ENCODE measurements at regions not wholly inside any gene's neighbourhood (a gene's known extent, or its start where the extent isn't known, plus 50 kb on each side); places are given as distances from the start of the nearest gene placed in this dataset.

DNA sequence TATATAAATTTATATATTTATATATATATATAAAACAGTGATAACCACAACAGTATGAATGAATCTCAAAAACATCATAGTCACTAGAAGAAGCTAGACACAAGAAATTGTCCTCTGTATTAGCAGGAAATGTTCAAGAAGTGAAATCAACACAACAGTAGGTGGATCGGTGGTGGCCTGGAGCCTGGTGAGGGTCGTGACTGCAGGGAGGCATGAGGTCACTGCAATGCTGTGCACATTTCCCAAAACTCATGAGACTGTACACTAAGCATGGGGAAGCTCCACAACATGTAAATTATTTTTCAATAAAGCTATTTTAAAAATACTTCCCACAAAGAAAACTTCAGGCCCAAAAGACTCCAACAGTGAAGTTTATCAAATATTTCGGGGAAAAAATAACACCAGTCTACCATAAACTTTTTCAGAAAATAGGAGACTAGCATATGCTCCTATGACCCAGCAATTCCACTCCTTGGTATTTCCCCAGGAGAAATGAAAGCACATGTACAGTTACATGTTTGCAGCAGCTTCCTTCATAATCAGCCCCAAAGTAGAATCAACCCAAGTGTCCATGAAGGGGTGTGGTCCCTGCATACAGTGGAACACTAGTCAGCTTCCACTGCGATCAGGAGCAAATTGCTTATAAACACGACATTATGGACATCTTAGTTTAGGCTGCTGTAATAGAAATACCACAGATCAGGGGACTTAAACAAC lies 144.2 kb downstream of the TBXT start:
- BruUV-seq (replicated peaks), result no TSS peak
- Histone ChIP-seq H3K9ac (replicated peaks; ENCODE audit: extremely low read depth, insufficient read depth, low read length) (no peak overlapping the region), H3K79me2 (ENCODE audit: control insufficient read depth, insufficient read depth, low read length) (no peaks in the 10 kb centered on the region), H2AFZ (ENCODE audit: low read depth, low read length) (no peak overlapping the region), H3K4me2 (ENCODE audit: insufficient read depth, low read length) (no peak overlapping the region), H3K9me3 (replicated peaks; ENCODE audit: control insufficient read depth, insufficient read depth, low read length) (no peaks in the 10 kb centered on the region), H3K27me3 (ENCODE audit: control insufficient read depth in 2 of 2, insufficient read depth in 2 of 2, low read length in 2 of 2) (no peaks in the 10 kb centered on the region), H3K9me1 (replicated peaks; ENCODE audit: control insufficient read depth, extremely low read depth, insufficient read depth, low read length) (no peaks in the 10 kb centered on the region), H4K20me1 (replicated peaks; ENCODE audit: control insufficient read depth, extremely low read depth, insufficient read depth, low read length) (no peaks in the 10 kb centered on the region), H3K4me1 (ENCODE audit: control insufficient read depth, extremely low read depth, insufficient read depth, low read length) (no peaks in the 10 kb centered on the region), H3K27ac (ENCODE audit: insufficient read depth, low read depth, low read length) (no peak overlapping the region), H3K4me3 (replicated peaks in 1 of 3; ENCODE audit: insufficient read depth in 1 of 3, low read depth in 1 of 3, low read length in 3 of 3) (no peak overlapping the region), H3K36me3 (ENCODE audit: control insufficient read depth in 2 of 2, extremely low read depth in 1 of 2, insufficient read depth in 2 of 2, low read length in 2 of 2) (no peaks in the 10 kb centered on the region)
- intact Hi-C loops (cut with micrococcal nuclease), result no loop called here
- ChIA-PET CTCF (no interaction called here), POLR2A (no interaction called here)
- DNase-seq (ENCODE audit: low read depth, low spot score) (no peak), FAIRE-seq (no peak)
- dilution Hi-C loops (cut with MboI; ENCODE audit: extremely low pct_ligation_motif_present, low sequenced_read_pairs), result no loop called here
- TF ChIP-seq MYC (IDR thresholded peaks at IDR 0.05; ENCODE audit: low read depth, low read length) (no peak), POLR2A (IDR thresholded peaks at IDR 0.05; ENCODE audit: low read depth, low read length) (no peak), EZH2 (IDR thresholded peaks at IDR 0.05; ENCODE audit: borderline replicate concordance, low read depth, low read length, severe bottlenecking) (no peak), POLR2AphosphoS5 (IDR thresholded peaks at IDR 0.05; ENCODE audit: insufficient read depth, low read depth, low read length) (no peak), GATA2 (IDR thresholded peaks at IDR 0.05; ENCODE audit: insufficient read depth, insufficient read length, low read depth, low read length) (no peak), JUN (IDR thresholded peaks at IDR 0.05; ENCODE audit: borderline replicate concordance, insufficient read depth, insufficient read length, low read depth) (no peak), FOS (IDR thresholded peaks at IDR 0.05; ENCODE audit: borderline replicate concordance, insufficient read depth, low read length) (no peak)
- TF ChIP-seq, protein P1, sequence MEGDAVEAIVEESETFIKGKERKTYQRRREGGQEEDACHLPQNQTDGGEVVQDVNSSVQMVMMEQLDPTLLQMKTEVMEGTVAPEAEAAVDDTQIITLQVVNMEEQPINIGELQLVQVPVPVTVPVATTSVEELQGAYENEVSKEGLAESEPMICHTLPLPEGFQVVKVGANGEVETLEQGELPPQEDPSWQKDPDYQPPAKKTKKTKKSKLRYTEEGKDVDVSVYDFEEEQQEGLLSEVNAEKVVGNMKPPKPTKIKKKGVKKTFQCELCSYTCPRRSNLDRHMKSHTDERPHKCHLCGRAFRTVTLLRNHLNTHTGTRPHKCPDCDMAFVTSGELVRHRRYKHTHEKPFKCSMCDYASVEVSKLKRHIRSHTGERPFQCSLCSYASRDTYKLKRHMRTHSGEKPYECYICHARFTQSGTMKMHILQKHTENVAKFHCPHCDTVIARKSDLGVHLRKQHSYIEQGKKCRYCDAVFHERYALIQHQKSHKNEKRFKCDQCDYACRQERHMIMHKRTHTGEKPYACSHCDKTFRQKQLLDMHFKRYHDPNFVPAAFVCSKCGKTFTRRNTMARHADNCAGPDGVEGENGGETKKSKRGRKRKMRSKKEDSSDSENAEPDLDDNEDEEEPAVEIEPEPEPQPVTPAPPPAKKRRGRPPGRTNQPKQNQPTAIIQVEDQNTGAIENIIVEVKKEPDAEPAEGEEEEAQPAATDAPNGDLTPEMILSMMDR (IDR thresholded peaks at IDR 0.05; ENCODE audit: extremely low read depth in 1 of 2, insufficient read depth in 1 of 2, low read depth in 1 of 2, low read length in 2 of 2), result no peak
- TF ChIP-seq, protein P2, sequence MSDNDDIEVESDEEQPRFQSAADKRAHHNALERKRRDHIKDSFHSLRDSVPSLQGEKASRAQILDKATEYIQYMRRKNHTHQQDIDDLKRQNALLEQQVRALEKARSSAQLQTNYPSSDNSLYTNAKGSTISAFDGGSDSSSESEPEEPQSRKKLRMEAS (IDR thresholded peaks at IDR 0.05; ENCODE audit: insufficient read depth, insufficient read length), result no peak

Measured in endothelial cell of umbilical vein (primary cell).